HG03354 (cell line): ENCODE measurements at regions not wholly inside any gene's neighbourhood (a gene's known extent, or its start where the extent isn't known, plus 50 kb on each side); places are given as distances from the start of the nearest gene placed in this dataset.
"Not testable (repeated sequence)": the region's sequence is repeated elsewhere in the genome, so short reads cannot be mapped to it uniquely, and the experiment has no call there.

ENCODE experiments used
- ATAC-seq: cut with Tn5 transposase; IDR thresholded peaks from one replicate; pipeline ENCODE4 v1.9.1; 2021; ENCODE audit warnings: mild to moderate bottlenecking; ENCODE audit not compliant: unreplicated experiment, poor library complexity, severe bottlenecking

GRCh38 chr14:44639781-44640385, 132.8 kb upstream of the FSCB start:
- ATAC-seq: no peak

GRCh38 chr14:44634692-44635091, 127.6 kb upstream of the FSCB start:
- no peak for ATAC-seq

- no peak for ATAC-seq
Observed at GRCh38 chr14:44626423-44626822, 119.3 kb upstream of the FSCB start.

- no peak for ATAC-seq
Observed at GRCh38 chr14:44625098-44625497, 118.0 kb upstream of the FSCB start.

GRCh38 chr14:44620121-44621019, 113.3 kb upstream of the FSCB start:
- ATAC-seq: no peak

GRCh38 chr14:44616204-44616603, 109.1 kb upstream of the FSCB start:
- no peak for ATAC-seq

GRCh38 chr14:44613061-44613712, 106.1 kb upstream of the FSCB start:
- ATAC-seq: no peak

GRCh38 chr14:44612002-44612401, 104.9 kb upstream of the FSCB start:
- no peak for ATAC-seq

GRCh38 chr14:44609876-44610510, 102.9 kb upstream of the FSCB start:
- ATAC-seq: no peak

GRCh38 chr14:44609201-44609600, 102.1 kb upstream of the FSCB start:
- no peak for ATAC-seq

- ATAC-seq: no peak
Observed at GRCh38 chr14:44607701-44608100, 100.6 kb upstream of the FSCB start.

- ATAC-seq: no peak
Observed at GRCh38 chr14:44606576-44606975, 99.5 kb upstream of the FSCB start.

- not testable (repeated sequence) for ATAC-seq
Observed at GRCh38 chr14:44601266-44601665, 94.2 kb upstream of the FSCB start.

GRCh38 chr14:44589180-44589579, 82.1 kb upstream of the FSCB start:
- ATAC-seq: no peak

GRCh38 chr14:44586910-44587309, 79.8 kb upstream of the FSCB start:
- ATAC-seq: no peak

- ATAC-seq: no peak
Observed at GRCh38 chr14:44576356-44576755, 69.3 kb upstream of the FSCB start.

GRCh38 chr14:44567997-44568396, 60.9 kb upstream of the FSCB start:
- ATAC-seq: no peak

- no peak for ATAC-seq
Observed at GRCh38 chr14:44565968-44566367, 58.9 kb upstream of the FSCB start.

- ATAC-seq: no peak
Observed at GRCh38 chr14:44564908-44565307, 57.8 kb upstream of the FSCB start.
